Right hindlimb (tissue), 1 donor: ENCODE measurements at regions not wholly inside any gene's neighbourhood (a gene's known extent, or its start where the extent isn't known, plus 50 kb on each side); places are given as distances from the start of the nearest gene placed in this dataset.

ENCODE experiments used
- DNase-seq: peaks from one replicate; pipeline ENCODE4 v3.0.0-alpha.2; 2018

DNA sequence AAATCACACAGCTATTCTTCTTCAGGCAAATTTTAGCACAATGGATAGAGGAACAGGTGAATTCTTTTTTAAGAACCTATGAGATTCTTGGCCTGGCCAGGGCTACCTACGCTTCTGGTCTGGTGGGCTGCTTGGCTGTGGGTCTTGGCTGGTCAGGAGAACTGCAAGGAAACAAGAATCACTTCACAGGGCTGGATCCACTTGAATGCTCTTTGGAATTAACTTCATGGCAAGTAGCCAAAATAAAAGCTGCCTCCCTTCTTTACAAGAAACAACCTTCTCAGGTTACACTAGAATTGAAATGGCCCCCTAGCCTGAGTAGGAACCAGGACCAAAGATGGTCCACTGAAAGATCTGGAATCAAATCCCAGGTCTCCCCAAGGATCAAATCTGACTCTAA is 519.1 kb downstream of the IQCM start:
- DNase-seq, result no peak

DNA sequence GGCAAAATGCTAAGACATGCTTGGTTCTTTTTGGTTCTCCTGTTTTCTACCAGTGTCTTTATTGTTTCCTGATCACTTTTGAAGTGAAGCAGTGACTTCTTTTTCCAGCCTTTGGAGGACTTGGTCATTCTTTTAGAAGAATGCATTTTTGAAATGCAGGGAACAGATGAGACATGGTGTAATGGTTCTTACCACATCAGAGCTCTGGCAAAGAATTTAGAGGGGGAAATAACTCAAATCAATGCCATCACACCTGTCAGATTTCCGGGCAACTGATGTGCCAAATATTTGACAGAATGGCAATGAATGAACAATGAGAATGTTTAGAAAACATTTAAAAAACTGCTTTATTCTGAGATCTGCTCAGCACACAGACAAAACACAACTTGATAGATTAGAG is 519.6 kb downstream of the IQCM start:
- no peak for DNase-seq

DNA sequence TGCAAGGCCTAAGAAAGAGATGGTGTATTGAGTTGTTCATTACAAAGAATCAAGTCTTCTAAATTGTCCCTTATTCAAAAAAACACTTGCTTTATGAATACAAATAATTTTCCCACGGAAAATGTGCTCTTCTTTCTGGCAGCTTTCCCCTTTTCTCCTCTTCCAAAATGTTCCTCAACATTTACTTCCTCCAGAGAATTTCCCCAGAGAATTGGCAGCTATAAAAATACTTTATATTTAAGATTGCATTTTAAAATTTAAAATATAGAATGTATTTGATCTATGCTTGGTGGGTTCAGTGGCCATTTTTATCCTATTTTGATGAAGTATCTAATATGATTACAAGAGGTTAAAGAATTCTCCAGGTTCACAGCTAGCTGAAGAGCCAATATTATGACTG is 521.0 kb downstream of the IQCM start:
- no peak for DNase-seq

DNA sequence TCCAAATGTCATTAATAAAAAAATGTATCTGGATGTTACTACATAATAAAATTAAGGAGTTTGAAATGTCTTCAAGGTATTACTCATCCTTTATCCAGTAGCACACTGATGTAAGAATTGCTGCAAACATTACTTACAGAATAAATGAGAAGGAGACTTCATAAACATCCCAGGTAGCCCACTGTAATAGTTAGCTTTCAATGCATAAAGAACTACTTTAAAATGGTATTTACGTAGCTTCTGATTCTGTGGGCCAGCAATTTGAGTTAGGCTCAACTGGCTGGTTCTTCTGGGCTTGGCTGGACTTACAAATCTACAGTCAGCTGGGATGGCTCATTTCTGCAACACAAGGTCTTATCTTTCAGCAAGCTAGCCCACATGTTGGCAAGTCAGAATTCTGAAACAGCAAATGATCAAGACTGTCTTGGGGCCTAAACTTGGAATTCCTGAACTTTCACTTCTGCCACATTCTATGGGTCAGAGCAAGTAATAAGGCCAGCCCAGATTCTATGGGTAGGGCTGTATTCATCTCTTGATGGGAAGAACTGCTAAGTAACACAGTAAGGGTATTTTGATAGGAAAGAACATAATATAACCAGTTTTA is 522.5 kb downstream of the IQCM start:
- DNase-seq, result no peak

- peak; percentile 60 for DNase-seq
Observed at GRCh38 chr4:149292425-149293007, 523.1 kb downstream of the IQCM start.

DNA sequence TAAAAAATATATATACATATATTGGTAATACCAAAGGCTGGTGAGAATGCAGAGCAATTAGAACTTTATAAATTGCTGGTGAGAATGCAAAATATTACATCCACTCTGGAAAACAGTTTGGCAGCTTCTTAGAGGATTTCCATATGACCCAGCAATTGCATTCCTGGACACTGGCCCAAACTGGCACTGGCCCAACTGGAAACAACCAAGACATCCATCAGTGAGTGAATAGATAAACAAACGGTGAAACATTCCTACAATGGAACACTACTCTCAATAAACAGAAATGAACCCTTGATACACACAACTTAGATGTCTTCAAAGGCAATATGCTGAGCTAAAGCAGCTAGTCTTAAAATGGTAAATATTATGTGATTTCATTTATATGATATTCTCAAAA is 524.2 kb downstream of the IQCM start:
- DNase-seq, result peak; percentile 63

DNA sequence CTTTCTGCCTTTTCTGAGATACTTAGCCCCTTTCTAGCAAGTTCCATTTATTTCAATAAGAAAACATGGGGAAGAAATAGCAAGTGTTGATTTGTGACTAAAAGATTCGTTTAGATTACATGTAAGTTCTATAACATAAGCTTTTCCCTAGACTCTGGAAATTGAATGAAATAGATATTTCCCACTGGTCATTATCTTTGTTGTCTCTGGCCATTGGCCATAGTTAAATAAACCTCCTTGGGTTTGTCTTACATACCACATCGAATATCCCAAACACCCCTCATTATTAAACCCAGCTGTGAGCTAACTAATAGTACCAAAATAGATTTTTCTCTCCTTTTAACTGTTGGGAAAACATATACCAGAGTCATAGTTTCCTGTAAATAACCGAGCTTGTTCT is 534.8 kb downstream of the IQCM start:
- no peak for DNase-seq

GRCh38 chr4:149279776-149280175 is 535.9 kb downstream of the IQCM start:
- peak; percentile 36 for DNase-seq

- no peak for DNase-seq
Observed at GRCh38 chr4:149279331-149279730, 536.3 kb downstream of the IQCM start.

DNA sequence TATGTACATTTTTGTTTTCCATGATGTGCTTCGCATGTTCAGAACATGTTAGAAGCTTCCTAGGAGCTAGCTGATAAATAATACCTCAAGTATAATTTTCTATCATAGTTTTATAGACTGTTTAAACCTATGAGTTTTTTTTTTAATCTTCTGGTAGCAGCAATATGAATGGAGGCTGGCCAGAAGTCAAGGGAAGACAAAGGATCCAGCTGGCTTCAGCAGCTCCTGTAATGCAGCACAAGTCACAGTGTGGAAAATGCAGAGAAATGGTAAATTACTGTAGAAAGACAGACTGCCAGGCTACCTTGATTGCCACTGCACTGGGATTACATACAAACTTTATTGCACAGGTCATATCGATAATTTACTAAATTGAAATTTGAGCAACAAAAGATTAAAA is 537.9 kb downstream of the IQCM start:
- peak; percentile 56 for DNase-seq

DNA sequence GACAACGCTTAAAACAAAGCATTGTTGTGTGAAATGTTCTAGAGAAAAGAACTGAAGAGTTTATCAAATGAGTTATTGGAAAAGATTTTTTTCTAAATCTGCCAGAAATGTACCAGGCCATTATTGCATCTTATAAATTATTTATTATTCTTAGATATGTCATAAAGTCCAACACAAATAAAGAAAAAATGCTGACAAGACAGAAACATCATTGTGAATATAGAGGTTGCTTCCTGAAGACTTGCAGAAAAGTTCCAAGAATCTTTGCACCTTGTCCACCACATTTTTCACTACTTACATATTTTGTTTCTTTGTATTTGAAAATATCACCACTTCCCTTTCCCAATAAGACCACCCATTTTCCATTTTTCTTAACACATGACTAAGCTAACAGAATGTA is 545.8 kb downstream of the IQCM start:
- DNase-seq, result no peak

DNA sequence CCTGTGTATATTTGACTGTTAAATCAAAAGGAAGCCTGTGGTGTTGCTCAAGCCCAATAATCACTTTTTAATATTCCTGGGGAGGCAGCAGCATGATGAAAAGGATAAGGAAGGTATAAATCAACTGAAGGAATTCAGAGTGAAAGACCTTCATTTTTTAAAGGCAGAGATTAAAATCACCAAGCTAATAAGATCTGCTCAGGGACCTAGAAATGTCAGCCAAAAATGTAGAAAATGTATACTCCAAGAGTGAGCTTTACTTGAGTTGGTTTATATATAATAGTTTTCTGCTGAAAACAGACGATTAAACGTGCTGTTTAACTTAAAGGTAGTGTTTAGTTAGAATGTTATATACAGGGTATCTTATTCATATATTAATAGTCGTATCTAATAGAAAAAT is 549.3 kb downstream of the IQCM start:
- DNase-seq, result no peak

GRCh38 chr4:149265645-149266044 is 550.0 kb downstream of the IQCM start:
- DNase-seq, result no peak

DNA sequence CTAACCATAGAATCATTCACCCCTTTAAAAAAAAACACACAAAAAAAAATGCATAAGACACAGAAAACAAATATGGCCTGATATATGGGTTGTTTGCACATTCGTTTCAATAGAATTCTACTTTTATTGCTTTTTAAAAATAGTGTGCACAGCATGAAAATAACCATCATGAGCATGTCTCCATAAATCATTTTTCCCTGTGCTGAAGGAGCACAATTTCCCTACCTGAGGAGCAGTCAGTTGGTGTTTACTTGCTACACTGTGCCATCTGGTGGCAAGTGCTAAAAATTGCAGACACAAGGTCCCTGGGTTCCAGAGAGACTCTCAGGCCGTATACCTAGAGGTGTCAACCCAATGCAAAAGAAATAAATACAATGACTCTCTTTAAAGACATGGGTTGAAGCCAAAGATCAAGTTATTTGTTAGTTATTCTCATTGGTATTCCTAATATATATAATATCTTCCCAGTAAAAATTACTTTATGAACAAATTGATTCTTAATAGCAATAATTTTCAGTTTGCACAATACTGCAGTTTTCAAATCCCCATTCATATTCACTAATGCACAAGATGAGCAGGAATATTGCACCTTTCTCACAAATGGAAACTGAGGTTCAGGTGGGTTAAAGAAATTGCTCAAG is 551.4 kb downstream of the IQCM start:
- peak; percentile 20 for DNase-seq

DNA sequence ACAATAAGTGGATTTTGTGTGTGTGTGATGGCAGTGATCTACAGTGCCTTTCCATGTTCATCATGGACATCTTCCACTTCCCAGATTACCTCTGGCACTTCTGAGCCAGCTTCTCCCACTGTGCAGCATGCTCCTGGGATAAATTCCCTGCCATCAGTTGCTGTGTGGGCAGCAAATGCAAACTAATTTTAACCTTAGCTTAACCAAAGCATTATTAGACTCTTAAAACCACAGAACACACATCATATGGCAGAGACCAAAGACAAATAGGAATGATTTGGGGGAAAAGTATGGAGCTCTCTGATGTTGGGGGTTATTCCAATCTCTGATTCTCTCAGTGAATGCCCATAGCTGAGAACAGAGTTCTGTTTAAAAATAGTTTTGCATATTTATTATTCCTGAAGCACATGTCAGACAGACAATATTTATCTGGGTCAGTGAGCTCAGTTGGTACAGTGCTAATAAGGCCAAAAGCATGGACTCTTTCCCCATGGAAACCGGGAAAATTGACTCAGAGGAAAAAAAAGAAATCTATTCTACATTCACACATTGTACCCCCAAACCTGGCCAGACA is 567.4 kb downstream of the IQCM start:
- DNase-seq, result no peak

DNA sequence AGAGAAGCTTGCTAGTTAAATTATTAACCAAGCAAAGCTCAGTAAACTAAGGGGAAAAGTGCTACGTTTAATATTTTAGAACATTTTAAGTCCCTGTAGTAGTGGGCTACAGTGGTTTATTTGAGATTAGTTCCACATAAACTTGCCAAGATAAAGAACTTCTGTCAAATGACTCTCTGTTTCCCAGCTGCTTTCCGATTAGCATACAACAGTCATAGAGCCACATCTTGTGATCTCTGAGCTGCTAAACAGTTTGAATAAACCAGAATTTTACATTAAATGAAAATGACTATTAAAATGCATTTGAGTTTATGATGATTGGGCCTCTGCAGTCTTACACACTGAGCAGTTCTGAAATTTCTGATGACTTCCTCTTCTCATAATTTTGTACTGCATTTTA is 568.5 kb downstream of the IQCM start:
- DNase-seq, result no peak

- no peak for DNase-seq
Observed at GRCh38 chr4:149245333-149245732, 570.3 kb downstream of the IQCM start.

DNA sequence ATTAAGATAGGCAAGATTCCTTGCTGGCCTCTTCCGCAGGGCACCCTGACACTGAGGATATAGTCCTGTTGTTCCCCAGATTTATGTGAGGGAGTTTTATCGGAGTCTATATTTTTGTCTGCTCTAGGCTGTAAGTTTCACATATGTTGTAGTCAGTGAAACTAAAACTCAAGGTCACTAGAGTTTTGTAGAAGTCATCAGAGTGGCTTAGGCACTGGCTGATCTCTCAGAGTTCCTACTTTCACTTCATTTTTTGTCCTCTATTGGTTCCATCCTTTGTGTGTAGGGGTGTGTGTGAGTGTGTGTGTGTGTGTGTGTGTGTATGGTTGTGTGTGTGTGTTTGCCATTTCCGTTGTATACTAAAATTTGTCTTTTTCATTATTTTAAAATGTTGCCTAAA is 577.5 kb downstream of the IQCM start:
- no peak for DNase-seq

DNA sequence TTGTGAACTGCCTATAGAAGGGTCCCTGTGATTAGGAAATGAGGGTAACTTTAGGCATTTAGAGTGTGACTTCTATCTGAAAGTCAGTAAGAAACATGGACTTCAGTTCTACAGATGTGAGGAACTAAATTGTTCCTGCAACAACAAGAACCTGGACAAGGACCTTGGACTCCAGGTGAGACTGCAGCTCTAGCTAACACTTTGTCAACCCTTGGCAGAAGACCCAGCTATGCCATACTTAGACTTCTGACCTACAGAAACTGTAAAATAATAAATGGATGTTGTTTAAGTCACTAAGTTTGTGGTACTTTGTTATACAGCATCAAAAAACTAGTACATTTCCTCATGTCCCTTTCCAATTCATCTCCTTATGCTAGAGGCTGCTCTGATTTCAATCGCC is 580.8 kb downstream of the IQCM start:
- no peak for DNase-seq

DNA sequence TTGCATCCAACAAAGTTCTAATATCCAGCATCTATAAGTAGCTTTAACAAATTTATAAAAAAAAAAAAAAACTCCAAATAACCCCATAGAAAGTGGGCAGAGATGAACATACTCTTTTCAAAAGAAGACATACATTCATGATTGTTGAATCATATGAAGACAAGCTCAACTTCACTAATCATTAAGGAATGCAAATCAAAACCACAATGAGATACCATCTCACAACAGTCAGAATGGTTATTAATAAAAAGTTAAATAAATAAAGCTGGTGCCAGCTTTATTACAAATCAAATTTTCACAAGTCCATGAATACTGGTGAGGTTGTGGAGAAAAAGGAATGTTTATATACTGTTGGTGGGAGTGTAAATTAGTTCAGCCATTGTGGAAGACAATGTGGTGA is 592.0 kb downstream of the IQCM start:
- DNase-seq, result no peak

DNA sequence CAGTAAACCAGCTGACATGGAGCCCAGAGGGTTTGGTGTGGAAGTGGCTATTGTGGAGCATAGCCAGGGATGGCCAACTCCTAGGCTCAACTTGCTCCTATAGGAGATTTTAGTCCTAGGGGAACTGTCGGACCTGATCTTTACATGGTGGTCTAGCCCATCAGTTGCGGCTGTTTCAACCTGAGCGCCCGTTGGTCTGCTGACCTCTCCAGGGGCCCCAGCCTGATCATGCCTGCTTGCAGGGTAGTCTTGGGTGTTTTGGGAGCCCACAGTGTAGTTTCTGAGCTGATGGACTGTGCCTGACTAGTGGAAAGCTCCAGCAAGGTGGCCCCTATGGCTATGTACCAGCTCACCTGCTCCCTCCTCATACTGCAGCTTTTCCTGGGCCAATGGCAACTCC is 597.0 kb downstream of the IQCM start:
- no peak for DNase-seq

DNA sequence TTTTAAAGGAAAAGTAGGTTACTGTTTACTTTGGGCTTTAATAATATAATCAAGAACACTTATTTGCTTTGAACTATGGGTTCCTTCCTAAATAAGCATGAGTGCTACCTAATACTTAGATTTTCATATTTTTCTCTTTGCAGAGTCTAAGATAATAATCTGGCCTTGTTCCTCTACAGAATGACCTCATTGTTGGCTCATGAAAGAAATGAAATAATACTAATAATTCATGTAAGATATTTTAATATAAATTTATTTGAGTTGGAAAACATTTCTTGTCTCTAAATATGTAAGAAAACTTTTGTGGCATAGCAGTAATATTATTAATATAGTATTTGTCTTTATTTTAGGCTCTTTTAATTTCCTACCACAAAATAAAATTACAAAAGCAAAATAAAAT is 601.3 kb downstream of the IQCM start:
- DNase-seq, result no peak

GRCh38 chr4:149211876-149212275 is 603.8 kb downstream of the IQCM start:
- DNase-seq, result no peak

GRCh38 chr4:149203256-149204001 is 612.2 kb downstream of the IQCM start:
- DNase-seq, result peak; percentile 49
